Kidney (tissue), 13 donors: ENCODE measurements at regions not wholly inside any gene's neighbourhood (a gene's known extent, or its start where the extent isn't known, plus 50 kb on each side); places are given as distances from the start of the nearest gene placed in this dataset.
A peak's percentile ranks its signal among the peaks of the same experiment; 100 is the strongest.

Experiments
- DNase-seq, 5 donors: peaks; one replicate each; pipeline ENCODE4 v3.0.0-alpha.2; 2013 to 2020
- FAIRE-seq: peaks from 2 replicates; lab custom pipeline; 2012; peaks lifted over from hg19 to GRCh38; lab: Jason Lieb, UNC
- H3K27ac ChIP-seq, 2 donors: one replicate each; pipeline ENCODE4 v1.7.0; 2013; ENCODE audit warnings: low read depth in 2 of 2, low read length in 2 of 2, inconsistent platforms in 1 of 2
- H3K27me3 ChIP-seq: one replicate; pipeline ENCODE4 v1.7.1; 2013; ENCODE audit warnings: low read length, inconsistent platforms; ENCODE audit not compliant: control insufficient read depth, insufficient read depth
- H3K36me3 ChIP-seq, 3 donors: one replicate each; pipeline versions ENCODE4 v1.7.0 to v1.7.1; 2013; ENCODE audit warnings: low read length in 3 of 3, control low read depth in 1 of 3, inconsistent platforms in 1 of 3; ENCODE audit not compliant: insufficient read depth in 3 of 3, control insufficient read depth in 2 of 3
- H3K4me1 ChIP-seq, 3 donors: one replicate each; pipeline versions ENCODE4 v1.7.0 to v1.7.1; 2013; ENCODE audit warnings: low read length in 3 of 3, inconsistent platforms in 1 of 3, low read depth in 1 of 3; ENCODE audit not compliant: control insufficient read depth in 2 of 3, insufficient read depth in 2 of 3
- H3K4me3 ChIP-seq, 3 donors: one replicate each; pipeline versions ENCODE4 v1.7.0 to v1.8.1; 2013; ENCODE audit warnings: low read length in 3 of 3, control low read depth in 1 of 3, inconsistent platforms in 1 of 3
- H3K9ac ChIP-seq, 3 donors: one replicate each; pipeline versions ENCODE4 v1.7.0 to v1.7.1; 2013; ENCODE audit warnings: low read length in 3 of 3, control low read depth in 1 of 3, inconsistent platforms in 1 of 3
- H3K9me3 ChIP-seq, 3 donors: one replicate each; pipeline versions ENCODE4 v1.7.0 to v1.7.1; 2013; ENCODE audit warnings: low read length in 3 of 3, control low read depth in 1 of 3, inconsistent platforms in 1 of 3; ENCODE audit not compliant: control insufficient read depth in 2 of 3, insufficient read depth in 1 of 3
- intact Hi-C: fragments of 100-400 bp; cut with DNase I; formaldehyde crosslinking; loops from one replicate; pipeline ENCODE4 v1.11.1; 2022
- TF ChIP-seq, protein P1 (sequence below): IDR thresholded peaks from 3 replicates; pipeline ENCODE4 v1.5.1; 2012; ENCODE audit warnings: mild to moderate bottlenecking, moderate library complexity, borderline replicate concordance; ENCODE audit not compliant: insufficient read depth; ENCODE audit errors: extremely low read depth
- donor health status: control.
- donor health status: control.
- donor health status: control.
- donor health status: control.
- donor health status: control.
- donor health status: DM: yes; HTN: yes; CAD: no.
- donor health status: Normal renal cell carcinoma (clear cell type).

DNA sequence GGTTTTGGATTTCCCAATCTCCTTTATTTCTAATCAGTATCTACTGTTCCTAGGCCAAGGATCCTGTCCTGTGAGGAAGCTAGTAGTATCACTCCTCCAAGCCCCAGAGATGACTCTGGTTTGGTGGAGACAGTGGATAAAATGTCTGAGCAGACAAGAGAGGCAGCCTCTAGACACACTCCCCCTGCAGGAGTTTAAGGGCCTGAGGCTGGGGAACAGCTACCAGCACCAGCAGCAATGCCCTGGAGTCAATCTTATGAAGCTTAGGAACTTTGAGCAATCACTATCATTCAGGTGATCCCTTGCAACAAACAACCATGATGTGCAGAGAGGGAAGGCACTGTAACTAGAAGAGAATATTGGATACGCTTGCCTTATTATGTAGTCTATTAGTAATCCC, 384.7 kb upstream of the ID4 start:
- intact Hi-C loops, result no loop called here
- H3K4me3 ChIP-seq, result no peak overlapping the region
- no peaks in the 10 kb centered on the region for H3K36me3 ChIP-seq
- H3K27me3 ChIP-seq, result no peaks in the 10 kb centered on the region
- H3K9me3 ChIP-seq, result no peaks in the 10 kb centered on the region
- no peak overlapping the region for H3K27ac ChIP-seq
- no peak overlapping the region for H3K9ac ChIP-seq
- H3K4me1 ChIP-seq, result peaks cover 0 to 15% (median 2%) of the 10 kb centered on the region in 3 donors
- DNase-seq (no peak), FAIRE-seq (no peak)
- TF ChIP-seq, protein P1, sequence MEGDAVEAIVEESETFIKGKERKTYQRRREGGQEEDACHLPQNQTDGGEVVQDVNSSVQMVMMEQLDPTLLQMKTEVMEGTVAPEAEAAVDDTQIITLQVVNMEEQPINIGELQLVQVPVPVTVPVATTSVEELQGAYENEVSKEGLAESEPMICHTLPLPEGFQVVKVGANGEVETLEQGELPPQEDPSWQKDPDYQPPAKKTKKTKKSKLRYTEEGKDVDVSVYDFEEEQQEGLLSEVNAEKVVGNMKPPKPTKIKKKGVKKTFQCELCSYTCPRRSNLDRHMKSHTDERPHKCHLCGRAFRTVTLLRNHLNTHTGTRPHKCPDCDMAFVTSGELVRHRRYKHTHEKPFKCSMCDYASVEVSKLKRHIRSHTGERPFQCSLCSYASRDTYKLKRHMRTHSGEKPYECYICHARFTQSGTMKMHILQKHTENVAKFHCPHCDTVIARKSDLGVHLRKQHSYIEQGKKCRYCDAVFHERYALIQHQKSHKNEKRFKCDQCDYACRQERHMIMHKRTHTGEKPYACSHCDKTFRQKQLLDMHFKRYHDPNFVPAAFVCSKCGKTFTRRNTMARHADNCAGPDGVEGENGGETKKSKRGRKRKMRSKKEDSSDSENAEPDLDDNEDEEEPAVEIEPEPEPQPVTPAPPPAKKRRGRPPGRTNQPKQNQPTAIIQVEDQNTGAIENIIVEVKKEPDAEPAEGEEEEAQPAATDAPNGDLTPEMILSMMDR, result no peak

- Histone ChIP-seq H3K36me3 (no peaks in the 10 kb centered on the region), H3K9me3 (no peaks in the 10 kb centered on the region), H3K9ac (no peak overlapping the region), H3K27ac (no peak overlapping the region), H3K27me3 (no peaks in the 10 kb centered on the region), H3K4me1 (peaks cover 0 to 5% (median 0%) of the 10 kb centered on the region in 3 donors), H3K4me3 (no peak overlapping the region)
- DNase-seq (no peak), FAIRE-seq (no peak)
- intact Hi-C loops, result no loop called here
- TF ChIP-seq, protein P1, result no peak
Observed at GRCh38 chr6:19454001-19454720, 383.0 kb upstream of the ID4 start.

DNA sequence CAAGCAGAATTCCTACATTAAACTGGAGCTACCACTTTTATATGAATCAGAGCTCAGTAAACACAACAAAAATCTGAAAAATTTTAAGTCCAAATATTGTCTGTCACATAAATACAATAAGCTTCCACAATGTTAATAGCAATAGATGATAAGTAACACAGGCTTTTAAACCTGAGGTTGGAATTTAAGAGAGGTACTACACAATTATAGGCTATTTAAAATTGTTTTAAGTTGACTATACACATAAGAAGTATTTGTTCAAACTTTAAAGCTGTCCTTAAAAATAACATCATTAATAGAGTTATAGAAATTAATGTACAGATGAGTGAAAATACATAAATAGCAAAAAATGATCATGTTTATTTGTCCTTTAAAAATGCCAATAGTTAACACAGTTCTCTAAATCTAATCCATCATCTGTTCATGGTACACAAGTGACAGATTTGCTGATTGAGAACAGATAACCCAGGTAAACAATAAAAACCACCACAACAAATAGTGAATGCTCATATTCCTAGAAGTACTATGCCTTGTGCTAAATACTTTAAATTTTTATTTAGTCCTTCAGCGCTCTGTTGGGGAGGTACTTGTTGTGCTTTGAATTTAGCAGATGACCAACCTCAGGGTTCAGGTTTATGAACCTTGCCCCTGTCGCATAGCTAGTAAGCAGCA, 382.3 kb upstream of the ID4 start:
- Histone ChIP-seq H3K9me3 (no peaks in the 10 kb centered on the region), H3K9ac (no peak overlapping the region), H3K36me3 (no peaks in the 10 kb centered on the region), H3K27me3 (no peaks in the 10 kb centered on the region), H3K4me3 (no peak overlapping the region), H3K27ac (no peak overlapping the region), H3K4me1 (no peaks in the 10 kb centered on the region)
- TF ChIP-seq, protein P1, result no peak
- FAIRE-seq (no peak), DNase-seq (peak in 1 of 5 donors; percentile 31)
- intact Hi-C loops, result no loop called here
